HTR-8/SVneo (cell line): ENCODE measurements at regions not wholly inside any gene's neighbourhood (a gene's known extent, or its start where the extent isn't known, plus 50 kb on each side); places are given as distances from the start of the nearest gene placed in this dataset.

Experiments
- DNase-seq: peaks from one replicate; pipeline ENCODE4 v3.0.0; 2011; ENCODE audit warnings: low spot score, mixed read lengths; ENCODE audit not compliant: insufficient read length
- FAIRE-seq: peaks from 2 replicates; lab custom pipeline; 2011; peaks lifted over from hg19 to GRCh38; lab: Jason Lieb, UNC

- FAIRE-seq = no peak
- DNase-seq = no peak
Observed at GRCh38 chr12:88309546-88309945, 167.4 kb downstream of the TMTC3 start.

DNA sequence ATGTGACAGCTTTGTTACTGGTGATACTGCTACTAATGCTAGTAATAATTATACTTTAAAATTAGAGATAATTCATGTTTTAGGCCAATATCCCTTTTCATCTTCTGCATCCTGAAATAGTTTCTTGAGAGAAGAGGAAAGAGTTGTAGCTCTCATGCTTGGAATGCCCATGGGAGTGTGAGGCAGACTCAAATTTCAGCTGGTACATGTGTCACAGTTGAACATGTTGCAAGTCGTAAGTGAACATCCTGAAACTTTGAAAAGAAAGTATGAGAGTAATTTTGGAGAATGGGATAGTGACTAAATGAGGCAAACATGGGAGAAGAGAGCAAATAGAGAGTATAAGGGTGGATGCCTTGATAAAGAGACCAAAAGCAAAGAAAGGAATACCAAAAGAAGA is 168.0 kb downstream of the TMTC3 start:
- DNase-seq = no peak
- peak; percentile 66 for FAIRE-seq

DNA sequence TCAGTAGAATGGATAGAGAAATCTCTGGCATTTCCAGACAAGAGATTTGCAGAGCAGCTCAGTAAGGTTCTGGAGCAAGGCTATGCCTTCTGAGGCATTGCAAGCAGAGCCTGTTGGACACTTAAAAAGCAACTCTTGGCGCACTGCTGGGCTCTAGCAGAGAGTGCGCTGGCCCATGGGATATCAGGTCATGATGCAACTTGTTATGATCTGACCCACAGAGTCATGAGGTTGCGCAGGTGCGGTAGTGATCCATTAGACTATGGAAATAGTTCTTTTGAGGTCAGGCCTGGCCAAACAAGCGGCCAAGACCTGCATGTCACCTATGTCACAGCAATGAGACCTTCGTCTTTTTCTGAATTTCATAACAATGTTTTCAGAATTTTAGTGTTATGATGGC is 168.6 kb downstream of the TMTC3 start:
- FAIRE-seq (no peak), DNase-seq (no peak)

DNA sequence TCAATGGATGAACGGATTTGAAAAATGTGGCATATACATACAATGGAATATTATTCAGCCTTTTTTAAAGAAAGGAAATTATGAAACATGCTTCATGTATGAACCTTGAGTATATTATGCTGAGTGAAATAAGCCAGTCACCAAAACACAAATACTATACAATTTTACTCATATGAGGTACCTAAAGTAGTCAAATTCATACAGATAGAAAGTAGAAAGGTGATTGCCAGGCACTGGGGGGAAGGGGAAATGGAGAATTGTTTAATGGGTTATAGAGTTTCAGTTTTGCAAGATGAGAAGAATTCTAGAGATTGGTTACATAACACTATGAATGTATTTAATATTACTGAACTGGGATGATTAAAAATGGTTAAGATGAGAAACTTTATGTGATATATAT is 171.4 kb downstream of the TMTC3 start:
- FAIRE-seq (no peak), DNase-seq (no peak)

GRCh38 chr12:88314706-88315105 is 172.6 kb downstream of the TMTC3 start:
- FAIRE-seq (no peak), DNase-seq (no peak)

- DNase-seq (no peak), FAIRE-seq (no peak)
Observed at GRCh38 chr12:88318726-88319125, 176.6 kb downstream of the TMTC3 start.

GRCh38 chr12:88325076-88325815 is 183.1 kb downstream of the TMTC3 start:
- DNase-seq (peak; percentile 23), FAIRE-seq (peak; percentile 69)

DNA sequence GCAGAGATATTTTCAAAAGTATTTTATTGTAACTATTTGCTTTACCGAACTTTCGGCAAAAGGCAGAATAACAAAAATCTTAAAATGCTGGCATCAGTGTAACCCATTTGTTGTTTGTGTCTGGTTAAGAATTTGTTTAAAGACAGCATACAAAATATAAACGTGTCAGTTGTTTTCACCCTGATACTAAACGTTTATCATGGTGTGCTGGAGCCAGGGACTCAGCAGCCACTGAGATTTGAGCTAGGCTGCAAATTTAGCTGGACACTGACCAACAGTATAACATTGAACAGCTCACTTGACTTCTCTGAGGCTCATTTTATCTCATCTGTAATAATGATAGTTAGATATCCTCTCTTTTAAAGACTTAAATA is 183.7 kb downstream of the TMTC3 start:
- FAIRE-seq = no peak
- DNase-seq = peak; percentile 3

- DNase-seq (no peak), FAIRE-seq (no peak)
Observed at GRCh38 chr12:88327276-88327675, 185.2 kb downstream of the TMTC3 start.

GRCh38 chr12:88328090-88328489 is 186.0 kb downstream of the TMTC3 start:
- FAIRE-seq (no peak), DNase-seq (no peak)

GRCh38 chr12:88329833-88330232 is 187.7 kb downstream of the TMTC3 start:
- DNase-seq (no peak), FAIRE-seq (no peak)

DNA sequence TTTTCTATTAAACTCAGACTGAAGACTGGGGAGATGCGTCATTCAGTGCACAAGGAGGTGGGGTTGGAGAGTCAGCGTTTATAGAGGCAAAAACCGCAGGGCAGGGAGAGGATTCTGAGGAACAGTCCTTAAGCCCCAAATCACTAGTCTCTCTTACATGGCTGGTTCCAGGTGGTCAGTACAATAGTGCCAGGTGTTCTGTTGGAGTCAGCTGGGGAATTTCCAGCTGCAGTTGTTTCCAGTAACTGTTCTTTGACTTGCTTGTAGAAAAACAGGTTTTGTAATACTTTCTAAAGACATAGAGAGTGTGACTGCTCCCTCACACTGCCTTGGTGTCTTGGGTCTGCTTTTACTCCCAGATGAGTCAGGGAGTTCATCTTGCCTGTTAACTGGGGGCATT is 192.2 kb downstream of the TMTC3 start:
- DNase-seq (peak; percentile 7), FAIRE-seq (no peak)

GRCh38 chr12:88336076-88336739 is 194.1 kb downstream of the TMTC3 start:
- no peak for DNase-seq
- FAIRE-seq = no peak

DNA sequence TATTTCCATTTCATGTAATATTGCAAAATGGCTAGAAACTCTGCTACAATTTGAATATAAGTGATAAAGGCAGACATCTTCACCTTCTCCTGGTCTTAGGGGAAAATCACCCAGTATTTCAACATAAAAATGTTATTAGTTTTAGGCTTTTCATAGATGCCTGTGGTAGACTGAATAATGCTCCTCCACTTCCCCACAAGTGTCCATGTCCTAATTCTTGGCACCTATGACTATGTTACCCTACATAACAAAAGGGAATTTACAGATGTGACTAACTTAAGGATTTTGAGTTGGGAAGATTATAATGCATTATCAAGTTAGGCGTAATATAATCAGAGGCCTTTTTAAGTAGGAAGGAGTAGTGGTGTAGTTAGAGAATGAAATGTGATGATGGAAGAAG is 196.4 kb downstream of the TMTC3 start:
- no peak for DNase-seq
- FAIRE-seq = no peak

GRCh38 chr12:88339254-88339949 is 197.3 kb downstream of the TMTC3 start:
- DNase-seq = no peak
- FAIRE-seq = no peak

GRCh38 chr12:88339966-88340365 is 197.9 kb downstream of the TMTC3 start:
- FAIRE-seq (no peak), DNase-seq (no peak)

GRCh38 chr12:88342251-88342806 is 200.2 kb downstream of the TMTC3 start:
- FAIRE-seq = no peak

DNA sequence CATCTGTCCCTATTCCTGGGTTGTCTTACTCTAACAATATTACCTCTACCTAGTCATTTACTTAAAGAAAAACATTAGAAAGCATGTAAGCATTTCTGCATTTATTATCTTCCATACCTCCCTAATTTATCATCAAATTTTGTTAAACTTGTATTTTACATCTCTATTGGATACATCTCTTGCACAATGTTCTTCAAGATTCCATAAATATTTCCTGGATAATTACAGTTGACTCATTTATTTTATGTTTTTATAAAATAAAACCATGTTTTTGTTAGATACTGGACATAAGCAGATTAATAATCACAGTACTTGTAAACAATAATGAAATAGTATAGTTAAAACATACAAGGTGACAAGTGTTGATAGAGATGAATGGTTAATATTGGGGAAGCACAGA is 209.0 kb downstream of the TMTC3 start:
- FAIRE-seq (no peak), DNase-seq (no peak)

More at GRCh38 chr12:88342251-88342806, 200.2 kb downstream of the TMTC3 start:
- DNase-seq = no peak

- no peak for FAIRE-seq
- DNase-seq = no peak
Observed at GRCh38 chr12:88354691-88355090, 212.6 kb downstream of the TMTC3 start.

- FAIRE-seq (no peak), DNase-seq (no peak)
Observed at GRCh38 chr12:88360343-88360742, 218.2 kb downstream of the TMTC3 start.

GRCh38 chr12:88361493-88361892 is 218.8 kb downstream of the KITLG start:
- DNase-seq (no peak), FAIRE-seq (peak; percentile 79)
